MM.1S (cell line): ENCODE measurements at regions not wholly inside any gene's neighbourhood (a gene's known extent, or its start where the extent isn't known, plus 50 kb on each side); places are given as distances from the start of the nearest gene placed in this dataset.

Experiments
- DNase-seq: peaks from one replicate; pipeline ENCODE4 v3.0.0-alpha.2; 2015
- H2AFZ ChIP-seq: fragments of 300-600 bp; sonication (generic); 2 replicates; pipeline ENCODE4 v1.6.0; 2016; ENCODE audit warnings: antibody characterized with exemption, low read length
- H3F3A ChIP-seq: fragments of 300-600 bp; sonication (generic); 2 replicates; pipeline ENCODE4 v1.6.1; 2016; ENCODE audit warnings: mild to moderate bottlenecking, antibody characterized with exemption, low read length, moderate library complexity, mixed read lengths; ENCODE audit not compliant: insufficient read depth
- H3K27ac ChIP-seq: fragments of 300-600 bp; sonication (generic); 2 replicates; pipeline ENCODE4 v1.5.1; 2016; ENCODE audit warnings: mild to moderate bottlenecking, low read length
- H3K27me3 ChIP-seq: fragments of 300-600 bp; sonication (generic); replicated peaks from 2 replicates; pipeline ENCODE4 v1.6.0; 2016; ENCODE audit warnings: low read length; ENCODE audit not compliant: insufficient read depth
- H3K36me3 ChIP-seq: fragments of 300-600 bp; sonication (generic); replicated peaks from 2 replicates; pipeline ENCODE4 v1.6.1; 2016; ENCODE audit warnings: mild to moderate bottlenecking, low read length, mixed read lengths; ENCODE audit not compliant: insufficient read depth
- H3K4me1 ChIP-seq: fragments of 300-600 bp; sonication (generic); 2 replicates; pipeline ENCODE4 v1.6.1; 2016; ENCODE audit warnings: low read length, mixed read lengths
- H3K4me2 ChIP-seq: fragments of 300-600 bp; sonication (generic); 2 replicates; pipeline ENCODE4 v1.6.0; 2016; ENCODE audit warnings: low read depth, low read length
- H3K4me3 ChIP-seq: fragments of 300-600 bp; sonication (generic); 2 replicates; pipeline ENCODE4 v1.5.1; 2016; ENCODE audit warnings: low read length, mixed read lengths
- H3K79me2 ChIP-seq: fragments of 300-600 bp; sonication (generic); 2 replicates; pipeline ENCODE4 v1.6.1; 2016; ENCODE audit warnings: mixed run types, low read length, mixed read lengths
- H3K9ac ChIP-seq: fragments of 300-600 bp; sonication (generic); 2 replicates; pipeline ENCODE4 v1.6.1; 2016; ENCODE audit warnings: low read length, mixed read lengths
- H3K9me2 ChIP-seq: fragments of 300-600 bp; sonication (generic); replicated peaks from 2 replicates; pipeline ENCODE4 v1.6.1; 2016; ENCODE audit warnings: mild to moderate bottlenecking, low read length, mixed read lengths; ENCODE audit not compliant: insufficient read depth
- H3K9me3 ChIP-seq: fragments of 300-600 bp; sonication (generic); replicated peaks from 2 replicates; pipeline ENCODE4 v1.6.1; 2016; ENCODE audit warnings: mild to moderate bottlenecking, low read length, mixed read lengths; ENCODE audit not compliant: insufficient read depth
- H4K20me1 ChIP-seq: fragments of 300-600 bp; sonication (generic); 2 replicates; pipeline ENCODE4 v1.6.1; 2016; ENCODE audit warnings: mild to moderate bottlenecking, low read length, moderate library complexity, mixed read lengths; ENCODE audit not compliant: insufficient read depth
- CTCF ChIP-seq: fragments of 300-600 bp; sonication (generic); IDR thresholded peaks from 2 replicates; pipeline ENCODE4 v1.5.1; 2016; ENCODE audit warnings: antibody characterized with exemption, low read length, mixed read lengths
- EZH2 ChIP-seq: fragments of 300-600 bp; sonication (generic); optimal IDR thresholded peaks from 2 replicates; pipeline ENCODE3; 2017; ENCODE audit warnings: low read depth, mild to moderate bottlenecking, antibody characterized with exemption, low read length, mixed read lengths
- EZH2phosphoT487 ChIP-seq: fragments of 300-600 bp; sonication (generic); IDR thresholded peaks from 2 replicates; pipeline ENCODE4 v1.6.1; 2018; ENCODE audit warnings: antibody characterized with exemption, low read length

- H3K9ac ChIP-seq, result peak overlapping the region; percentile 29
- H3K9me2 ChIP-seq, result no peaks in the 10 kb centered on the region
- peaks cover 33% of the 10 kb centered on the region for H3K79me2 ChIP-seq
- DNase-seq, result no peak
- H4K20me1 ChIP-seq, result no peaks in the 10 kb centered on the region
- no peaks in the 10 kb centered on the region; the same call in 1 of the 2 replicates for H3K36me3 ChIP-seq
- H2AFZ ChIP-seq, result peak overlapping the region; percentile 47; the same call in 1 of the 2 replicates
- H3K27me3 ChIP-seq, result no peaks in the 10 kb centered on the region
- peak overlapping the region; percentile 48 for H3K4me3 ChIP-seq
- H3F3A ChIP-seq, result peaks cover 18% of the 10 kb centered on the region
- peak overlapping the region; percentile 82 for H3K4me2 ChIP-seq
- TF ChIP-seq EZH2phosphoT487 (no peak), CTCF (no peak), EZH2 (no peak)
- H3K27ac ChIP-seq, result peak overlapping the region; percentile 76; the same call in 1 of the 2 replicates
- H3K4me1 ChIP-seq, result peaks cover 18% of the 10 kb centered on the region
- no peaks in the 10 kb centered on the region for H3K9me3 ChIP-seq
Observed at GRCh38 chr19:28534766-28535351, 678.1 kb downstream of the UQCRFS1 start.

GRCh38 chr19:28532765-28533341, 680.1 kb downstream of the UQCRFS1 start:
- Histone ChIP-seq H3K4me2 (no peak overlapping the region), H3K9ac (no peak overlapping the region)

GRCh38 chr19:28531979-28532378, 681.0 kb downstream of the UQCRFS1 start:
- DNase-seq, result no peak
- H3K9me2 ChIP-seq, result no peaks in the 10 kb centered on the region
- H3K27me3 ChIP-seq, result no peaks in the 10 kb centered on the region
- no peak for TF ChIP-seq EZH2
- TF ChIP-seq CTCF, result no peak
- no peak for TF ChIP-seq EZH2phosphoT487
- no peak overlapping the region for H2AFZ ChIP-seq
- H3K27ac ChIP-seq, result no peak overlapping the region
- H3K4me1 ChIP-seq, result peaks cover 30% of the 10 kb centered on the region
- peaks cover 49% of the 10 kb centered on the region for H3K79me2 ChIP-seq
- no peaks in the 10 kb centered on the region for H3K9me3 ChIP-seq
- no peak overlapping the region for H3K4me3 ChIP-seq
- no peak overlapping the region for H3K4me2 ChIP-seq
- H3K9ac ChIP-seq, result no peak overlapping the region
- peaks cover 18% of the 10 kb centered on the region for H3F3A ChIP-seq
- H4K20me1 ChIP-seq, result no peaks in the 10 kb centered on the region
- no peaks in the 10 kb centered on the region; the same call in 1 of the 2 replicates for H3K36me3 ChIP-seq

More at GRCh38 chr19:28532765-28533341, 680.1 kb downstream of the UQCRFS1 start:
- H3K4me3 ChIP-seq, result no peak overlapping the region
- no peaks in the 10 kb centered on the region for H4K20me1 ChIP-seq
- H3K4me1 ChIP-seq, result peaks cover 21% of the 10 kb centered on the region
- DNase-seq, result no peak
- peaks cover 47% of the 10 kb centered on the region for H3K79me2 ChIP-seq
- H3K27me3 ChIP-seq, result no peaks in the 10 kb centered on the region
- H3K27ac ChIP-seq, result no peak overlapping the region
- no peaks in the 10 kb centered on the region; the same call in 1 of the 2 replicates for H3K36me3 ChIP-seq
- peaks cover 18% of the 10 kb centered on the region for H3F3A ChIP-seq
- H3K9me2 ChIP-seq, result no peaks in the 10 kb centered on the region
- no peaks in the 10 kb centered on the region for H3K9me3 ChIP-seq
- TF ChIP-seq EZH2phosphoT487, result no peak
- TF ChIP-seq CTCF, result no peak
- TF ChIP-seq EZH2, result no peak
- H2AFZ ChIP-seq, result no peak overlapping the region
